Lung (tissue), 11 donors: ENCODE measurements at regions not wholly inside any gene's neighbourhood (a gene's known extent, or its start where the extent isn't known, plus 50 kb on each side); places are given as distances from the start of the nearest gene placed in this dataset.

Experiments used
- ATAC-seq: fragments of 200-7000 bp; cut with Tn5 transposase; one replicate; pipeline ENCODE4 v1.9.1; 2020; ENCODE audit warnings: moderate number of reproducible peaks; ENCODE audit not compliant: insufficient read depth, low FRiP score
- DNase-seq, 3 donors: peaks; one replicate each; pipeline ENCODE4 v3.0.0-alpha.2; 2013 to 2017
- H3K27ac ChIP-seq, 2 donors: one replicate each; pipeline ENCODE4 v1.5.1; 2013; ENCODE audit warnings: mild to moderate bottlenecking in 2 of 2, moderate library complexity in 2 of 2, control low read depth in 1 of 2, inconsistent platforms in 1 of 2, low read depth in 1 of 2, low read length in 1 of 2
- H3K27me3 ChIP-seq, 3 donors: one replicate each; pipeline ENCODE4 v1.5.1; 2013; ENCODE audit warnings: low read length in 2 of 3; ENCODE audit not compliant: control insufficient read depth in 3 of 3, insufficient read depth in 3 of 3
- H3K36me3 ChIP-seq, 4 donors: one replicate each; pipeline ENCODE4 v1.5.1; 2013; ENCODE audit warnings: low read length in 4 of 4, mild to moderate bottlenecking in 1 of 4, moderate library complexity in 1 of 4; ENCODE audit not compliant: control insufficient read depth in 4 of 4, insufficient read depth in 4 of 4
- H3K4me1 ChIP-seq, 5 donors: one replicate each; pipeline ENCODE4 v1.5.1; 2013; ENCODE audit warnings: low read length in 5 of 5, mild to moderate bottlenecking in 2 of 5, moderate library complexity in 1 of 5; ENCODE audit not compliant: control insufficient read depth in 5 of 5, insufficient read depth in 5 of 5
- H3K4me3 ChIP-seq: one replicate; pipeline ENCODE4 v1.5.1; 2013; ENCODE audit warnings: mild to moderate bottlenecking, control low read depth, moderate library complexity
- H3K9ac ChIP-seq, 2 donors: one replicate each; pipeline ENCODE4 v1.5.1; 2013; ENCODE audit warnings: low read length in 2 of 2, control low read depth in 1 of 2; ENCODE audit not compliant: insufficient read depth in 1 of 2
- H3K9me3 ChIP-seq, 4 donors: one replicate each; pipeline ENCODE4 v1.5.1; 2013; ENCODE audit warnings: low read length in 3 of 4, mild to moderate bottlenecking in 1 of 4, moderate library complexity in 1 of 4; ENCODE audit not compliant: control insufficient read depth in 4 of 4, insufficient read depth in 3 of 4
- CTCF ChIP-seq: IDR thresholded peaks from 2 replicates; pipeline ENCODE4 v1.5.1; 2012; ENCODE audit warnings: mild to moderate bottlenecking; ENCODE audit errors: control extremely low read depth, extremely low read depth
- WGBS, 2 donors: extraction: QIAGEN DNeasy Blood & Tissue Kit; methylation state at CpG; one replicate each; pipeline ENCODE4 v1.1.7; 2013; 5-methylcytosine and 5-hydroxymethylcytosine counted together
- donor health status: control.
- donor health status: control.
- donor health status: Bipolar disorder and iron deficiency.
- donor health status: healthy.
- donor health status: DM: yes; HTN: yes; CAD: no.

GRCh38 chr12:28866715-28867503 is 282.2 kb upstream of the FAR2 start:
- Histone ChIP-seq H3K36me3 (no peaks in the 10 kb centered on the region), H3K9me3 (no peaks in the 10 kb centered on the region), H3K4me3 (no peak overlapping the region), H3K27me3 (no peaks in the 10 kb centered on the region), H3K27ac (no peak overlapping the region), H3K4me1 (no peaks in the 10 kb centered on the region), H3K9ac (no peak overlapping the region)
- ATAC-seq (no peak), DNase-seq (no peak)
- 75 to 81% methylated on average over 7 of the region's 7 CpGs for WGBS, 2 donors
- TF ChIP-seq CTCF: no peak

GRCh38 chr12:28868414-28868813 is 280.7 kb upstream of the FAR2 start:
- Histone ChIP-seq H3K9ac (no peak overlapping the region), H3K4me1 (no peaks in the 10 kb centered on the region), H3K9me3 (no peaks in the 10 kb centered on the region), H3K27ac (no peak overlapping the region), H3K4me3 (no peak overlapping the region), H3K36me3 (no peaks in the 10 kb centered on the region), H3K27me3 (no peaks in the 10 kb centered on the region)
- TF ChIP-seq CTCF: no peak
- ATAC-seq (no peak), DNase-seq (no peak)
- WGBS, 2 donors: 70 to 85% methylated on average over 5 of the region's 5 CpGs

DNA sequence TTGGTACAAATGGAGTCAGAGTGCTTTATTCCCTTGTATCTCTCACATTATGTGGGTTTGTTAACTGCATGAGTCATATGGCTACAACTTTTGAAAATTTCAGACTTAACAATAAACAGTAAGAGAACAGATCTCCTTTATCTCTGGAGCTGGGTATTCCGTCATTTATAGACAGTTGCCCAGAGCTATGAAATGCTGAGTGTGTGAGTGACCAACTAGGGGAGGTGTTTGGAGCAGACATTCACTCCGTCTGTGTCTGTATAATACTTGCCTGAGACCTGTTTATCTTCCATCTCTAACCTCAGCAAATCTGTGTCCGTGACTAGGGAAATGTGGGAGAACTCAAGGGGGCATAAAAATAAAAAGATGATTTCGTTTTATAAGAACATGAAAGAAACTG is 279.9 kb upstream of the FAR2 start:
- no peak overlapping the region for H3K9ac ChIP-seq
- no peaks in the 10 kb centered on the region for H3K36me3 ChIP-seq
- no peaks in the 10 kb centered on the region for H3K9me3 ChIP-seq
- 68 to 75% methylated on average over 4 of the region's 4 CpGs for WGBS, 2 donors
- TF ChIP-seq CTCF: no peak
- H3K4me1 ChIP-seq: no peaks in the 10 kb centered on the region
- no peak for ATAC-seq
- no peak overlapping the region for H3K27ac ChIP-seq
- H3K4me3 ChIP-seq: no peak overlapping the region
- no peaks in the 10 kb centered on the region for H3K27me3 ChIP-seq
- DNase-seq: no peak
